ENCODE measurements at regions not wholly inside any gene's neighbourhood (a gene's known extent, or its start where the extent isn't known, plus 50 kb on each side); places are given as distances from the start of the nearest gene placed in this dataset.
"Not testable (repeated sequence)": the region's sequence is repeated elsewhere in the genome, so short reads cannot be mapped to it uniquely, and the experiment has no call there.

GRCh38 chrX:3881898-3882552 lies 168.6 kb upstream of the PRKX start:
- not testable (repeated sequence) for DNase-seq

GRCh38 chrX:3881255-3881895 lies 167.9 kb upstream of the PRKX start:
- not testable (repeated sequence) for DNase-seq

- DNase-seq = not testable (repeated sequence)
Observed at GRCh38 chrX:3876393-3876792, 162.9 kb upstream of the PRKX start.

GRCh38 chrX:3875638-3876037 lies 162.2 kb upstream of the PRKX start:
- not testable (repeated sequence) for DNase-seq

- not testable (repeated sequence) for DNase-seq
Observed at GRCh38 chrX:3872226-3872879, 158.9 kb upstream of the PRKX start.

GRCh38 chrX:3867067-3867831 lies 153.8 kb upstream of the PRKX start:
- not testable (repeated sequence) for DNase-seq

- DNase-seq = not testable (repeated sequence)
Observed at GRCh38 chrX:3858332-3858731, 144.9 kb upstream of the PRKX start.

- DNase-seq = not testable (repeated sequence)
Observed at GRCh38 chrX:3843522-3844145, 130.2 kb upstream of the PRKX start.

- not testable (repeated sequence) for DNase-seq
Observed at GRCh38 chrX:3842822-3843521, 129.5 kb upstream of the PRKX start.

GRCh38 chrX:3838754-3839153 lies 125.3 kb upstream of the PRKX start:
- not testable (repeated sequence) for DNase-seq

GRCh38 chrX:3837958-3838643 lies 124.7 kb upstream of the PRKX start:
- DNase-seq = not testable (repeated sequence)

GRCh38 chrX:3837211-3837610 lies 123.8 kb upstream of the PRKX start:
- DNase-seq = not testable (repeated sequence)

- DNase-seq = not testable (repeated sequence)
Observed at GRCh38 chrX:3833761-3834542, 120.5 kb upstream of the PRKX start.

- DNase-seq = not testable (repeated sequence)
Observed at GRCh38 chrX:3830020-3830419, 116.6 kb upstream of the PRKX start.

GRCh38 chrX:3829041-3829531 lies 115.6 kb upstream of the PRKX start:
- DNase-seq = not testable (repeated sequence)

- DNase-seq = not testable (repeated sequence)
Observed at GRCh38 chrX:3828378-3829040, 115.1 kb upstream of the PRKX start.

- DNase-seq = not testable (repeated sequence)
Observed at GRCh38 chrX:3824008-3824407, 110.6 kb upstream of the PRKX start.

GRCh38 chrX:3820167-3820566 lies 106.7 kb upstream of the PRKX start:
- no peak for DNase-seq

GRCh38 chrX:3817480-3817879 lies 104.0 kb upstream of the PRKX start:
- not testable (repeated sequence) for DNase-seq

All from NCI-H774 (cell line).